Stimulated activated CD8-positive, alpha-beta memory T cell treated with anti-CD3 and anti-CD28 coated beads, Interleukin-2, amount 100 ng/mL, for 1 hour (primary cell): ENCODE measurements at regions not wholly inside any gene's neighbourhood (a gene's known extent, or its start where the extent isn't known, plus 50 kb on each side); places are given as distances from the start of the nearest gene placed in this dataset.
"Not testable (repeated sequence)": the region's sequence is repeated elsewhere in the genome, so short reads cannot be mapped to it uniquely, and the experiment has no call there.

ENCODE experiments used
- DNase-seq, 2 donors: peaks; one replicate each; pipeline ENCODE4 v3.0.0-alpha.2; 2020; ENCODE audit warnings: low read depth in 2 of 2

DNA sequence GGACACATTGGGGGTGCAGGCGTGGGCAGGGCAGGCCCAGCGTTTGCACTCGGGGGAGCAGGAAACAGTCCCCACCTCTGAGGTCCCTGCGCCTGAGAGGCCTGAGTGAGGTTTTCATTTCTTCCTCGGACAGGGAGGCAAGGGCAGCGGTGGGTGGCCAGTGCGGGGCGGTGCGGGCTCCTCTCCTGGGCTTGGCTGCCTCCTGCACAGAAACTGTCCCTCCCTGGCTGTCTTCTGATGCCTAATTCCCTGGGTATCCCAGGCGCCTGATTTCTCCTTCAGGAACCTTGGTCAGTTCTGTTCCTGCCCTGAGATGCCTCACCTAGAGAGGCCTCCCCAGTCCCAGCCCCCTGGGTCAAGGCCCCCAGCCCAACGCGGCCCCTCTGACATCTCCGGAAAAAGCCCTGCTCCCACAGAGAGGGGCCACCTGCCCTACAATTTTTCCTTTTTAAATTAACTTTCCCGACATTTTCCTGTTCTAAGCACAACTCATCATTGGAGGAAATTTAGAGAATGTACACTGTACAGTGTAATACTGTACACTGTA lies 260.3 kb downstream of the ADGRD1 start:
- DNase-seq = no peak

DNA sequence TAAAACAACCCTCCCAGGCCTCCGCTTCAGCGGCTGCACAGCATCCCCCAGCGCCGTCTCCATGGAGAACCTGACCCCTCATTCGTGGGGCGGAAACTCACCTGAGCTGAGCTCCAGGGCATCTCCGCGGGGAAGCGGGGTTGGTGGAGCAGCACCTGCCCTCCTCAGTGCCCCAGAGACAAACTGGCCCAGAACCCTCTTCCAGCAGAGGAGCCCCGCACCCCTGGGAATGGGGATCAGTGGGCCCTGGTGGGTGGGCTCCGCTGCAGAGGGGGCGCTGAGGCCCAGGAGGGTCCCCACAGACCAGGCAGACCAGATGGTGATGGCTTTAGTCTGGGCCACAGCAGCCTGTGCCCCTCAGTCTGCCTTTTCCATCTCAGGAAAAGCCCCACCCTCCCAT lies 261.2 kb downstream of the ADGRD1 start:
- DNase-seq = not testable (repeated sequence)

DNA sequence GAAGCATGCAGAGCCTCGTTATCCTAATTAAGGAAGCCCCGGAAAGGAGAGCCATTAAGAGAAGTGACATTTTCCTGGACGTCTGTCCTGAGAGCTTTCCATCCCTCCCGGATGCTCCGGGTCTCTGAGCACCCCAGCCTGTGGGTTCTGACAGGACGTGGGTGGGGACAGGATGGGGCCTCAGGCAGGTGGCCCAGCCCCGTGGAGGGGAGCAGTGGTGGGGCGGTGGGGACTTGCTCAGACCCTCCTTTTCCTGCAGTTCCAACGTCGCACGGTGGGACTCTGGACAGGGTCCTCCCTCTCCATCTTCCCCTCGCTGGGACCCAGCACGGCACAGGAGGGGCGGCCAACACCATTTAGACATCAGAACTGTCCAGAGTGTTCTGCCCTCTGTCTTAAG lies 262.9 kb downstream of the ADGRD1 start:
- DNase-seq = not testable (repeated sequence)

DNA sequence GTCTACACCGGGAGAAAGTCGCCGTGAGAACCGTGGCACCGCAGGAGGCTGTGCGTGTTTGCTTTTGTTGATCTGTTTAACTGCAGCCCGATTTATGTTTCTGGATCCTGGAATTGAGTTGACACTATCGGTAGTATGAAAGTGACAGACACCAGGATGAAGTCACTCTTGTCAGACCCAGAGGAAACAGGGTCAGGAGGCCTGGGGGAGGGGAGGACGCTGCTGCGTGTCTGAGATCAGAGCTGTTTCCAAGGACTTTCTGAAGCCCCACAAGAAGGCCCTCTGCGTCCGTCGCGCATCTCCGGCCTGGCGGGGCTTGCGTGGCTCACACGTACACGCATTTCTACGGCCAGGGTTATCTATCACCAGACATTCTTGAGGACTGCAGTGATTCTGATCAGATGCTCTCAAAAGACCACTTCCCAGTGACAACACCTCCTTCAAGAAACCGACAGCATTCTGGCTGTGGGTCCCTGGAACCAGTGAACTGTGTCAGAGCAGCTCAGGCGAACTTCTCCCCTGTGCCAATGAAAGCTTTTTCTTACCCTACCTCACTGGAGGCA lies 263.4 kb downstream of the ADGRD1 start:
- no peak for DNase-seq

DNA sequence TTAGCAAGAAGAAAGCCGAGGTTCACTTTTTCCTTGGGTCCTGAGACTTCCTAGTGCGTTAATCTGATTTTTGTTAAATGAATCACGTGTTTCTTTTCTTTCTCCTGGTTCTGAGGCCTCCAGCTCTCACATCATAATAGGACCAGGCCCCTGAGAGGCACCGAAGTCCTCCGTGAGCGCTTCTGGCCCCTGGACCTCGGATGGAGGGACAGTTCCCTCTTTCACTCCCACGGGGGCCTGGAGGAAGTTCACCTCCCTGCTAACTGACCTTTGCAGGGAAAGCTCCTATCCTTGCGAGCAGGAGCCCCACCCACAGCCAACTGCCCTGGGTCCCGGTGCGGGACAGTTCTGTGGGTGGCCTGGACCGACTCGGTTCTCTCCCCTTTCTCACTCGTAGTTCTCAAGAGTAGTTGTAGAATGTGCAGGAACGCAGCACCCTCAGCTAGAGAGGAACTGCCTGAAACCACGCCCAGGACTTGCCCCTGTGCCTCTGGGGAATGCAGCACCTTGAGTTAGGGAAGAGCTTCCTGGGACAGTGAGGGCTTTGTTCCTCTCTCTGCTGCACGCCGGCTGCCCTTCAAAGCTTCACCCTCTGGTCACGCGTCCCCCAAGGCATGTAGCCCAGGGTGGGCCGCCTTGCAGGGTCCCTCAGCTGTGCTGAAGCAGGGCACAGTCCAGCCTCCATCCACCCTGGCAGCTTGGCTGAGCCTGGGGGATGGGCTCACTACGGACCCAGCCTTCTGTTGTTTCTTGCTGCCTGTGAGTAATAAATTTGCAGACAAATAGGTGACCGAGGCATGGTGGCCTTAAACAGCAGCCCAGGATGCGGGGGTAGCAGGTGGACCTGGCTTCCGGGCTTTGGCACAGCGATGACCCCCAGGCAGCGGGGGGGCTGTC lies 264.6 kb downstream of the ADGRD1 start:
- no peak for DNase-seq

DNA sequence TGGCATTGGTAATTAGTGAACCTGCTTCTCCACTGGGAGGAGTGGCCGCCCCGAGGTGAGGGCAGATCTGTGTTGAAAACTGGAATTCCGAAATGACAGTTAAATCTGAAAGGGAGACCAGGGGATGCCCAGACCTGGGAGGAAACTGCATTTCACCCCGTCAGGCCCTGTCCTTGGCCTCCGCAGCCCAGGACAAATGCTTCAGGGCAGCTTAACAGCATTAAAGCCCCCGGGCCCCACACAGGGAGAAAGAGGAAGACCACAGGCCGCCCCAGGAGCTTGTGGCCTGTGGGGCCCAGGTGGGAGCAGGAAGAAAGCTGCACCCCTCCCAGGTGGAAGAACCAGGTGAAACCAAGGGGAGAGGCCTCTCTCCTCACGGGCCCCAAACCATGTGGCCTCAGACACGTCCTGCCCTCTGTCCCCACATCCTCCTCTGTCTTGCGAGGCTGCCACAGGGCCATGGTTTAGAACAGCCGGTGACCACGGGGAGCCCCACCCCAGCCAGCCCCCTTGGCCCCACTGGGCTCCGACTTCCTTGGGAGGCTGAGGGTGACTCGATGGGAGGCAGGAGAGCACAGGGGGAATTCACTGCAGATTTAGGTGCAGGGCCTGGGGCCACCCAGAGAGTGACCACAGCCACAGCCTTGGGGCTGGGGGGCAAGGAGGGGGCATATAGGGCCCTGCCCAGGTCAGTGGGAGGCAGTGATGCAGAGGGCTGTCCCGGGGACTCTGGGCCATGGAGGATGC lies 265.4 kb downstream of the ADGRD1 start:
- DNase-seq = no peak

DNA sequence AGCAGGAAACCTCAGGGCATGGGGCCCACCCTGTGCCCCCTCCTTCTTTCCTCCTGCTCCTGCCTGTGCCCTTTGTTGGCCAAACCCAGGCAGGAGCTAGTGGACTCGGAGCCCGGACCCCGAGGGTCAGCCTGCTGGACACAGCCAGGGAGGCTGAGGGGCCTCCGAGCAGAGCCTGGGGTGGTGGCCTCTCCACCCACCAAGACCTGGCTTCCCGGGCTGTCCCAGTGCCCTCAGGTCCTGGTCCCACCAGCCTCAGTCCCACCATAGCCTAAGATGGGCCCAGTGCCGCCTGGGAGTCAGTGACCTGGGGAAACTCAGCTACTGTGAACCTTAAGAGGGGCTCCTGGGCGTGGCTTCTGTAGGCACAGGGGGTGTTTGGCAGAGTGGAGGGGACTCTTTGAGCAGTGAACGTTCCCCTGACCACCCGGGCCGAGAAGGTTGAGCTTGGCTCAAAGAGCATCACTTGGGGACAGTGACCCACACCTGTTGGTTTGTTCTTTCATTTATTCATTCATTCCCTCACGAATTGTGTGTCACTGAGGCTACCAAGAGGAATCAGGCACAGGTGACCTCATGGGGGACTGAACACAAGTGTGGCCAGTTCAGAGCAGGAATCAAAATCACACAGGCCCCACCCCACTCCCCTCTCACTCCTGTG lies 266.1 kb downstream of the ADGRD1 start:
- DNase-seq = no peak

DNA sequence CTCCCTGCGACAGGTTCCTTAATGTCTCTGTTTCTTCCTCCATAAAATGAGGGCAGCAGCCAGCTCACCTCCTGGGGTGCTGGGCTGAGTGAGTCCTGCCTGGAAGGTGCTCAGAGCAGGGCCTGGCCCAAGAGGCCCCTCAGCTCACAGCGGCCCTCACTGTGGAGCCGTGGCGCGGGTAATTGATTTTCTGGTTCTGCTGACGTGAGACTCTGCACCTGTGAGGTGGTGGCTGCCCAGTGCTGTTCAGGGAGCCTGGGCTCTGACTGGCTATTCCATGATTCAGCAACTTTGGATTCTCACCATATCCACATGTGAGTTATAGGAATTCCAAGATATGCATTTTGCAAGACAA lies 266.6 kb downstream of the ADGRD1 start:
- DNase-seq = no peak

DNA sequence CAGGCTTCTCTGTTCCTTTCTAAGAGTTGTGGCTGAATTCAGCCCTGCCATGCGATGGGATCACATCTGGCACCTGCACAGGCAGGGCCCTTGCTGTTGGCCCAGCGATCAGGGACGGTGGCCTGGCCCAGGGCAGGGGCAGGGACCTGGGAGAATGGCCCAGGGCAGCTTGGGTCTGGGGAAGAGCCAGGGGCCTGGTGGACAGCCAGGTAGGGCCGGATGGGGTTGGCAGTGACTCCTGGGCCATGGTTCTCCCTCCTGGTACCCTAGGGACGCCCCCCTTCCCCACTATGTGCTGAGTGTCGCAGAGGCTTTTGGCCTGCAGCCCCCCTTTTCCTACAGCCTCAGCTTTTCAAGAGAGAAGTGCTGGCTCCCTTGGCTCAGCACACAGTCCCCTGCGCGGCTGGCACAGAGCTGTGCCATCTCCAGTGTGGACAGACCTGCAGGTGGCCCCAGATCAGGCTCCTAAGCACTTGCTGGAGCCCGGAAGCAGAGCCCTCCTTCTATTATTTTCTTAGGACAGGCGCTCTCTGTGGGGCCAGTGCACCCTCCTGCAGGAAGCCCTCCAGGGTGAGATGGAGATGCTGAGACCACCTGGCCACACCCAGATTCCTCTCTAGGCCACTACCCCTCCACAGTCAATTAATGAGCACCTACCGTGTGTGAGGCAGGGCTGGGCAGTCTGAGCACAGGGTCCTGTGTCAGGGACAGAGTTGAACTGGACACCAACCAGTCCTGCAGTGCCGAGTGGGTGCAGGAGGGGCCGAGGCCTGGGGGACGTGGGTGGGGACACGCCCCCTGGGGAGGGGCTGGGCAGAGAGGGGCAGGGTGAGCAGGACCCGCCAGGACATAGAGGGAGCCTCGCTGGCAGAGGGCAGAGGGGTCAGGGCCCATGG lies 267.6 kb downstream of the ADGRD1 start:
- no peak for DNase-seq

DNA sequence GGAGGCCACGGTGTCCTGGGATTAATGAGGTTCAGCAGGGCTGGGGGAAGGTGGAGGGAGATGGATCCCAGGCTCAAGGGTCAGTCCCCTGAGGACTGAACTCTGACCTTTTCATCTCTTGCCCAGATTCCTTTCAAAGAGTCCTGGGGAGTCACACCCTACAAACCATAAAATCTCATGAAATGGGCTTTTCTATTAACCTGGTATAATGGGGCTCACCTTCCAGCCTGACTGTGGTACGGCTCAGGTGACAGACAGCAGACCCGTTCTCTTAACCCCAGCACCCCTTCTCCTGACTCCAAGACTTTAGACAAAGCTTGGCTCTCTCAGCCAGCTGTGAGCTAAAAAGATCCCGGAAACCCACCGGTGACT lies 268.2 kb downstream of the ADGRD1 start:
- no peak for DNase-seq

DNA sequence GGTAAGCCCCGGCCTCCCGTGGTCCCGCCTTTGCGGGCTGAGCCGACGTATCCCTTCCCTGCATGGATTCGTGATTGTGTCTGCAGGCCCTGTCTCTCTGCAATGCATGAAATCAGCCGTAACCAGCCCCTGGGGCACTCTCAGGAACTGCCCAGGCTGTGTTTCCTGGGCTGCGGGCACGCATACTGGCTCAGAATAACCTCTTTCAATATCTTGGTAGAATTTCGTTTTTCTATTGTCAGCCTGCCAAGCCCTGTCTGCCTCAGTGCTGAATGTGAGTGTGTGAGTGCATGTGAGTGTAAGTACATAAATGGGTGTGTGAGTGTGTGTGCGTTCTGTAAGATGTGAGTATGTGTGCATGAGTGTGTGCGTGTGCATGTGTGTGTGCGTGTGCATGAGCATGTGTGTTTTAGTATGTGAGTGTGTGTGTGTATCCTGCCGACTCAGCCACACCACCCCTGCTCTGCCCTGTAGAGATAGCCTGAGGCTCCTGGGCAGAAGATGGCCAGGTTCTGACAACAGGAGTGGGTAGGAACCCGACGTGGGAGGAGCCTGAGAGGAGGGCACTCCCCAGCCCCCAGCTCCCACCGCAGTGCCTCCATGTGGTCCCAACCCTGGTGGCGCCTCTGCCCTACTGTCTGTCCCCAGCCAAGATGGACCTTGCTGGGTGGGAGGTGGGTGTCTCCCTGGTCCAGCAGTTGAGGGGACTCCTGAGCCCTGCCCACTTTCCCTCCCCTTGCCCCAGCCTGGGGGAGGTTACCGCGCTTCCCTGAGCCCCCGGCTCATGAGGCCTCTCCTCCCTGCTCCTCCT lies 268.8 kb downstream of the ADGRD1 start:
- DNase-seq = no peak

DNA sequence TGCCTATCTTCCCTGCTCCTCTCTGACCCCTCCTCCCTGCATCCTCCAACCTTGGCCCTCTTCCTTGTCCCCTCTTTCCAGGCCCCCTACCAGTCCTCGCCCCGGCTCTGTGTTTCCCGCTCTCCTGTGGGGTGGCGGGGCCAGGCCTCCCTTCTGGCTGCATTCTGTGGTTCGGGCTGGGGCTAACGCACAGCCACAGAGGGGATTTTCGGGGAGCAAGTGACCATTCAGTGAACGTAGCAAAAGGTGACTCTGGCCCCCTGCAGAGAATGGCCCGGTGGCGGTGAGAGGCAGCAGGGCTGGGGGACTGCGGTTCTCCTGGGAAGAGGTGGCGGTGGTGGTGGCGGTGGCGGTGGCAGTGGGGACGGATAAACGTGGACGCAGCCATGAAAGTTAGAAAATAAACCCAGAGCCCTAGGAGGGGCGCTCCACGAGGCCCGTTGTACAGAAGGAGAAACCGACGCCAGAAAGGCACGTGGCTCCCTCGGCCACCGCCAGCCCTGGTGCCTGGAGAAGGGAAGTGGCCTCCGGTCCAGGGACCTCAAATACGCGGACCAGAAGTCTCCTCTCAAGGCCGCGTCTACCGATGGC lies 269.6 kb downstream of the ADGRD1 start:
- DNase-seq = no peak

DNA sequence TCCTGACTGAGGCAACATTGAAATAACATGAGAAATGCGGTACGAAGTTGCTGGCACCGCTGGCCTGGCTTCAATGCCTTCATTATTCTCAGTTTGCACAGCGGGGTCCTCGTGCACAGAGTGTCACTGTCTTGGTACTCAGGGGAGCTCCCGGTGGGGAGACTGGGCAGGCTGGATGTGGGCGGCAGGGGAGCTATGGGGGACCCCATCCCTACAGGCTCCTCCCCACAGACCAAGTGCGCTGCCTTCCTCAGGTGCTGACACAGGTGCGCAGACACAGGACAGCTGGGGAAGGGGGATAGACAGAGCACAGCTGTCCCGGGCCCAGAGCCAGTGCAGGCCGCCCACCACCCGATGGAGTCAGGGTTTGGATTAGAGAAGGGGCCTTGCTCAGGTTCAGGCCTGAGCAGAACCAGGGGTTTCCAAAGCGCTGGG lies 270.1 kb downstream of the ADGRD1 start:
- no peak for DNase-seq

DNA sequence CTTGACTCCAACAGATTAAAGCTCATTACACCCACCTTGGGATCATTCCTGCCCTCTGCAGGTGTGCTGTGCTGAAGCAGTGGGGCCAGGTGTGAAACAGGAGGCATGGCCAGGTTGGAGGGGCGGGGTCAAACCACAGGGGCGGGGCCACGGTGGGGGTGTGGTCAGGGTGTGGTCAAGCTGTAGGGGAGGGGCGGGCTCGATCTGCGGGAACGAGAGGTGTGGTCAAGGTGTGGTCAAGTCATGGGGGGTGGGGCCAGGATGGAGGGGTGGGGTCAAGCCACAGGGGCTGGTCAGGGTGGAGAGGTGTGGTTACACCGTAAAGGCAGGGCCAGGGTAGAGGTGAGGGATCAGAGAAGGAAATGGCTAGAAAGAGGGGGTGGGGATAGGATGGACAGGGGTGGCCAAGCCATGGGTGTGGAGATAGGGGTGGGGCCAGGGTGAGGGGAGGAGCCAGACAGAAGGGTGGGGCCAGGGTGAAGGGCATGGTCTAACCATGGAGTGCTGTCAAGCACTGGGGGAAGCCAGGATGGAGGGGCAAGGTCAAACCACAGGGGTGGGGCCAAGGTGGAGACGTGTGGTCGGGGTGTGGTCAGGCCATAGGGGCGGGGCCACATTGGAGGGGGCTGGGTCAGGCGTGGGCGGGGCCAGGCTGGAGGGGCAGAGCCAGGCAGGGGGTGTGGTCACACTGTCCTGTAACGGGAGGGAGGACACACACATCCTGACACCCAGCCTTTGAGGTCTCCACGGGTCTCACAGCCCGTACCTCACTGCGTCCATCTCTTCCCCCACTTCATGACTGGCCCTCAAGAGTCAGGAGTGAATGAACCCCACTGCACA lies 270.7 kb downstream of the ADGRD1 start:
- DNase-seq = not testable (repeated sequence)

DNA sequence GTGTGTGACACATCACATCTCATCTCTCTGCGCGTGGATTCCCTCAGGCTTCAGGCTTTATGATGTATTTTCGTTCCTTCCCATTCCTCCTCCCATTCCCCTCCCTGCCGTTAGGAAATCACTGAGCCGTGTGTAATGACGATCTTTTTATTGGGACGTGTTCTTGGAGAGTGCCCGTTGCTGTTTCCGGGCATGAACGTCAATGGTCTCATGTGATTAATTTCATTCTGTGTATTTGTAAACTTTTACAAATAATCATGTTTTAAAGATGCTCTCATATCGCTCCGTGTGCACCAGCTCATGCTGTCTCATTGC lies 271.3 kb downstream of the ADGRD1 start:
- not testable (repeated sequence) for DNase-seq

DNA sequence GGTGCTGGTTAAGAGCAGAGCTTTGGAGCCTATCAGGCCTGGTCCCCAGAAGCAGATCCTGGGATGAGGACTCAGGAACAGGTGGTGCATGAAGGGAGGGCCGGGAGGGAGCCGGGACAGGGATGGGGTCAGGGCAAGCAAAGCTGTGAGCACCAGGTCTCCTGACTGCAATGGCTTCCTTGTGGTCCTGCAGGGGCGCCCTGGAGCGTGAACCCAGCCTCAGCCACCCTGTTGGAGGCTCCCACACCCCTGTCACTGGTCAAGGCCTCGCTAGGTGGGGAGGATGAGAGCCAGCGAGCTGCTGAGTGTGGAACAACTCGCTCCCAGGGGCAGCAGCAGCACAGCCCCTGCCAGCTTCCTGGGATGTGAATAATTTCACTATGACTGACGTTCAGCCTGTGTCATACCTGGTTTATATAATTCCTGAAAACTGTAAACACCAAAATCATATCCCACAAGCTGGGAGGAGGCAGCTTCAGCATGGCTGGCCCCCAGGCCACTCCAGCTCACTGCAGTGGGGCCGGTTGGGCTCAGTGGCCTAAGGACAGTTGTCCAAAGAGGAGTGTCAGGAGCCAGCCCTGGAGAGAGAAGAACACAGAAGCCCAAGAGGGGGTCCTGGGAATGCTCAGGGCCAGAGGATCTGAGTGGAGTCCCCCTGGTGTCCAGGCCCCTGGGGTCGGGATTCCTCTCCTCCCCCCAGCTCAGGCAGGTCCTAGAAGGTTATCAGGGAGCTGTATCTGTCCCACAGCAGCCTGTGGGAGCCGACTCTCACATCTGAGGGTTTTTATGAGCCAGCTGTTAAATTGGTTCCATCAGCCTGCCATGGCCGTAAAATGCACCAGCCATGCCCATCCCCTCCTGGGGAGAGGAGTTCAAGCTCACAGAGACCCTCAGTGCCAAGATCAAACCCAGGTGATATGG lies 272.9 kb downstream of the ADGRD1 start:
- no peak for DNase-seq

DNA sequence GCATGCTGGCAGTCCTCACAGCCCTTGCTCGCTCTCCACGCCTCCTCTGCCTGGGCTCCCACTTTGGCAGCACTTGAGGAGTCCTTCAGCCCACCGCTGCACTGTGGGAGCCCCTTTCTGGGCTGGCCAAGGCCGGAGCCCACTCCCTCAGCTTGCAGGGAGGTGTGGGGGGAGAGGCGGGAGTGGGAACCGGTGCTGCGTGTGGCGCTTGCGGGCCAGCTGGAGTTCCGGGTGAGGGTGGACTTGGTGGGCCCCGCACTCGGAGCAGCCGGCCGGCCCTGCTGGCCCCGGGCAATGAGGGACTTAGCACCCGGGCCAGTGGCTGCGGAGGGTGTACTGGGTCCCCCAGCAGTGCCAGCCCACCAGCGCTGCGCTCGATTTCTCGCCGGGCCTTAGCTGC lies 273.9 kb downstream of the ADGRD1 start:
- not testable (repeated sequence) for DNase-seq

DNA sequence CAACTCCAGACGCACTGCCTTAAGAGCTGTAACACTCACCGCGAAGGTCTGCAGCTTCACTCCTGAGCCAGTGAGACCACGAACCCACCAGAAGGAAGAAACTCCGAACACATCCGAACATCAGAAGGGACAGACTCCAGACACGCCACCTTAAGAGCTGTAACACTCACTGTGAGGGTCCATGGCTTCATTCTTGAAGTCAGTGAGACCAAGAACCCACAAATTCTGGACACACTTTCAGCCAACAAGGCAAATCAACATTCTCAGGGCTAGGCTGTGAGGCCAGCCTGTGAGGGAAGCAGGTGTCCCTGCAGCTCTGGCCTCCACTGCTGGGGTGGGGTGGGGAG lies 275.3 kb downstream of the ADGRD1 start:
- not testable (repeated sequence) for DNase-seq
